H1 (cell line): ENCODE measurements at regions not wholly inside any gene's neighbourhood (a gene's known extent, or its start where the extent isn't known, plus 50 kb on each side); places are given as distances from the start of the nearest gene placed in this dataset.

Experiments
- CTCF ChIA-PET: fragments of 300-600 bp; sonication (Branson Sonifier 250); formaldehyde crosslinking; loops from one replicate; lab custom pipeline; 2021; ENCODE audit not compliant: partially characterized antibody; lab: Charles Lee
- POLR2A ChIA-PET: fragments of 300-600 bp; sonication (Branson Sonifier 250); formaldehyde crosslinking; loops from one replicate; lab custom pipeline; 2021; ENCODE audit warnings: inconsistent platforms; ENCODE audit not compliant: partially characterized antibody; lab: Charles Lee
- DNase-seq, 2 experiments: peaks; one replicate each; pipeline versions ENCODE4 v3.0.0 to v3.0.0-alpha.2; 2010 to 2022; ENCODE audit warnings: low spot score in 2 of 2, low read depth in 1 of 2, mixed read lengths in 1 of 2
- FAIRE-seq: peaks from 2 replicates; lab custom pipeline; 2011; peaks lifted over from hg19 to GRCh38; lab: Jason Lieb, UNC
- H2AFZ ChIP-seq: 2 replicates; pipeline ENCODE4 v1.8.1; 2012; ENCODE audit warnings: low read length, inconsistent platforms
- H2AK5ac ChIP-seq: 2 replicates; pipeline ENCODE4 v1.6.1; 2013; ENCODE audit warnings: low read depth, low read length
- H2BK120ac ChIP-seq: replicated peaks from 2 replicates; pipeline ENCODE3; 2013; ENCODE audit warnings: low read depth, low read length, inconsistent platforms
- H2BK12ac ChIP-seq: 2 replicates; pipeline ENCODE4 v1.6.1; 2013; ENCODE audit warnings: low read depth, low read length
- H2BK15ac ChIP-seq: 2 replicates; pipeline ENCODE4 v1.6.1; 2013; ENCODE audit warnings: low read length
- H2BK20ac ChIP-seq: 2 replicates; pipeline ENCODE4 v1.6.1; 2013; ENCODE audit warnings: low read length
- H2BK5ac ChIP-seq: 2 replicates; pipeline ENCODE4 v1.6.1; 2013; ENCODE audit warnings: low read depth, low read length
- H3K14ac ChIP-seq: 2 replicates; pipeline ENCODE4 v1.6.1; 2013; ENCODE audit warnings: inconsistent platforms; ENCODE audit not compliant: insufficient read length
- H3K18ac ChIP-seq: 2 replicates; pipeline ENCODE4 v1.6.1; 2013; ENCODE audit warnings: low read length; ENCODE audit errors: extremely low read depth
- H3K23ac ChIP-seq: 2 replicates; pipeline ENCODE4 v1.6.1; 2013; ENCODE audit warnings: inconsistent platforms; ENCODE audit not compliant: insufficient read length
- H3K23me2 ChIP-seq: 2 replicates; pipeline ENCODE4 v1.6.1; 2013; ENCODE audit warnings: low read depth, low read length
- H3K27ac ChIP-seq: 2 replicates; pipeline ENCODE4 v1.6.1; 2011; ENCODE audit warnings: low read depth, low read length, inconsistent platforms
- H3K27me3 ChIP-seq, 4 experiments: replicated peaks in 1 of 4; 1 replicate in 1 of 4; 2 replicates in 3 of 4; pipeline versions ENCODE4 v1.6.1 to v1.8.1; 2011 to 2013; ENCODE audit warnings: low read length in 3 of 4, mild to moderate bottlenecking in 3 of 4, inconsistent platforms in 2 of 4, mixed read lengths in 2 of 4, moderate library complexity in 1 of 4; ENCODE audit not compliant: control insufficient read depth in 3 of 4, insufficient read depth in 3 of 4; ENCODE audit errors: extremely low read depth in 1 of 4
- H3K36me3 ChIP-seq, 4 experiments: 2 replicates each; pipeline versions ENCODE4 v1.6.1 to v1.8.1; 2011 to 2013; ENCODE audit warnings: mild to moderate bottlenecking in 4 of 4, low read length in 3 of 4, moderate library complexity in 2 of 4, control low read depth in 1 of 4, inconsistent platforms in 1 of 4; ENCODE audit not compliant: insufficient read depth in 4 of 4, control insufficient read depth in 2 of 4
- H3K4ac ChIP-seq: replicated peaks from 2 replicates; pipeline ENCODE3; 2013; ENCODE audit warnings: low read length, low read depth, mixed read lengths, inconsistent platforms; ENCODE audit not compliant: insufficient read length
- H3K4me1 ChIP-seq, 4 experiments: replicated peaks in 1 of 4; 1 replicate in 1 of 4; 2 replicates in 3 of 4; pipeline versions ENCODE4 v1.6.1 to v1.8.1; 2011 to 2013; ENCODE audit warnings: low read length in 3 of 4, inconsistent platforms in 2 of 4, mixed read lengths in 1 of 4; ENCODE audit not compliant: insufficient read depth in 4 of 4, control insufficient read depth in 3 of 4
- H3K4me2 ChIP-seq, 2 experiments: 2 replicates each; pipeline versions ENCODE4 v1.6.1 to v1.8.1; 2011 to 2013; ENCODE audit warnings: low read depth in 2 of 2, low read length in 2 of 2, control low read depth in 1 of 2, inconsistent platforms in 1 of 2, mild to moderate bottlenecking in 1 of 2; ENCODE audit not compliant: insufficient read depth in 1 of 2
- H3K4me3 ChIP-seq, 4 experiments: fragments of 200-600, 300-600 bp in 1 of 4; sonication (generic), shearing (Covaris generic), sonication (Bioruptor Twin) in 1 of 4; 2 replicates each; pipeline versions ENCODE4 v1.5.1 to v1.8.1; 2011 to 2016; ENCODE audit warnings: low read length in 4 of 4, low read depth in 3 of 4, control low read depth in 2 of 4, inconsistent platforms in 2 of 4, mild to moderate bottlenecking in 2 of 4, mixed read lengths in 1 of 4, moderate library complexity in 1 of 4; ENCODE audit not compliant: insufficient read depth in 2 of 4; ENCODE audit errors: extremely low read depth in 1 of 4
- H3K56ac ChIP-seq: replicated peaks from 2 replicates; pipeline ENCODE3; 2013; ENCODE audit warnings: low read depth, mild to moderate bottlenecking, mixed read lengths, low read length, inconsistent platforms; ENCODE audit not compliant: insufficient read length
- H3K79me1 ChIP-seq: 2 replicates; pipeline ENCODE4 v1.6.1; 2013; ENCODE audit warnings: low read depth, low read length, control low read depth
- H3K79me2 ChIP-seq, 2 experiments: 2 replicates each; pipeline versions ENCODE4 v1.6.1 to v1.8.1; 2012 to 2013; ENCODE audit warnings: low read length in 2 of 2, mild to moderate bottlenecking in 2 of 2, inconsistent platforms in 1 of 2; ENCODE audit not compliant: insufficient read depth in 2 of 2, control insufficient read depth in 1 of 2
- H3K9ac ChIP-seq, 4 experiments: replicated peaks in 1 of 4; 1 replicate in 1 of 4; 2 replicates in 3 of 4; pipeline versions ENCODE4 v1.6.1 to v1.8.1; 2011 to 2013; ENCODE audit warnings: low read depth in 3 of 4, low read length in 3 of 4, control low read depth in 2 of 4, mild to moderate bottlenecking in 2 of 4, moderate library complexity in 2 of 4, inconsistent platforms in 1 of 4; ENCODE audit errors: extremely low read depth in 1 of 4
- H3K9me3 ChIP-seq, 2 experiments: 2 replicates each; pipeline versions ENCODE4 v1.6.1 to v1.8.1; 2012 to 2013; ENCODE audit warnings: mild to moderate bottlenecking in 2 of 2, moderate library complexity in 2 of 2, control low read depth in 1 of 2, inconsistent platforms in 1 of 2, low read depth in 1 of 2, low read length in 1 of 2, mixed read lengths in 1 of 2; ENCODE audit not compliant: insufficient read depth in 2 of 2
- H4K20me1 ChIP-seq, 2 experiments: replicated peaks in 1 of 2; 2 replicates each; pipeline versions ENCODE3 to v1.8.1; 2011 to 2013; ENCODE audit warnings: inconsistent platforms in 2 of 2, low read length in 2 of 2, mild to moderate bottlenecking in 1 of 2; ENCODE audit not compliant: insufficient read depth in 2 of 2, control insufficient read depth in 1 of 2
- H4K5ac ChIP-seq: 2 replicates; pipeline ENCODE4 v1.6.1; 2013; ENCODE audit warnings: low read length, low read depth, mixed read lengths, inconsistent platforms; ENCODE audit not compliant: insufficient read length
- H4K8ac ChIP-seq: 2 replicates; pipeline ENCODE4 v1.8.0; 2013; ENCODE audit warnings: mild to moderate bottlenecking, moderate library complexity, low read length, inconsistent platforms; ENCODE audit not compliant: insufficient read depth; ENCODE audit errors: extremely low read depth
- H4K91ac ChIP-seq: replicated peaks from 2 replicates; pipeline ENCODE3; 2013; ENCODE audit warnings: low read length, mixed read lengths, inconsistent platforms; ENCODE audit not compliant: insufficient read length
- BACH1 ChIP-seq: IDR thresholded peaks from 2 replicates; pipeline ENCODE4 v1.6.1; 2012; ENCODE audit warnings: low read length, improper control_type of control experiment
- BCL11A ChIP-seq, 2 experiments: IDR thresholded peaks; one replicate each; pipeline ENCODE4 v1.6.1; 2011; ENCODE audit warnings: low read depth in 2 of 2, low read length in 2 of 2, mild to moderate bottlenecking in 2 of 2
- CEBPB ChIP-seq: IDR thresholded peaks from 2 replicates; pipeline ENCODE4 v1.6.1; 2012; ENCODE audit warnings: low read depth, low read length
- FOSL1 ChIP-seq: IDR thresholded peaks from 2 replicates; pipeline ENCODE4 v1.6.1; 2011; ENCODE audit warnings: mild to moderate bottlenecking, low read depth, low read length, moderate library complexity; ENCODE audit not compliant: insufficient read depth
- GTF2F1 ChIP-seq: IDR thresholded peaks from 2 replicates; pipeline ENCODE4 v1.6.1; 2012; ENCODE audit warnings: low read depth, low read length, improper control_type of control experiment, borderline replicate concordance
- JUN ChIP-seq: IDR thresholded peaks from 2 replicates; pipeline ENCODE4 v1.6.1; 2011; ENCODE audit warnings: low read depth, mild to moderate bottlenecking, improper control_type of control experiment, low read length
- NANOG ChIP-seq: IDR thresholded peaks from 2 replicates; pipeline ENCODE4 v1.6.1; 2011; ENCODE audit warnings: low read length, low read depth, mild to moderate bottlenecking, inconsistent platforms; ENCODE audit not compliant: insufficient read depth, poor library complexity, severe bottlenecking
- SP1 ChIP-seq: IDR thresholded peaks from 2 replicates; pipeline ENCODE4 v1.6.1; 2011; ENCODE audit warnings: low read depth, low read length
- SP4 ChIP-seq: IDR thresholded peaks from 2 replicates; pipeline ENCODE4 v1.6.1; 2012; ENCODE audit warnings: low read length, inconsistent platforms
- SUZ12 ChIP-seq: fragments of 200-600 bp; sonication (generic); IDR thresholded peaks from 2 replicates; pipeline ENCODE4 v1.6.1; 2012; ENCODE audit warnings: mild to moderate bottlenecking, inconsistent platforms, low read length, moderate library complexity, mixed read lengths
- TAF7 ChIP-seq: optimal IDR thresholded peaks from 2 replicates; pipeline ENCODE3; 2011; ENCODE audit warnings: low read depth, mild to moderate bottlenecking, inconsistent platforms, low read length, moderate library complexity, borderline replicate concordance
- TCF12 ChIP-seq: IDR thresholded peaks from 2 replicates; pipeline ENCODE4 v1.6.1; 2011; ENCODE audit warnings: low read depth, mild to moderate bottlenecking, low read length
- WGBS, 2 experiments: shearing (Covaris generic) in 1 of 2; methylation state at CpG; one replicate each; pipeline versions ENCODE4 v1.1.6 to v1.1.7; 2013 to 2015; ENCODE audit warnings: low lambda C conversion rate in 2 of 2, mixed read lengths in 2 of 2, inconsistent platforms in 1 of 2, low coverage in 1 of 2, missing lambda C conversion rate in 1 of 2; ENCODE audit not compliant: insufficient replicate concordance in 2 of 2, insufficient coverage in 1 of 2, insufficient read length in 1 of 2; ENCODE audit errors: extremely low coverage in 1 of 2, missing lambda C conversion rate in 1 of 2; 5-methylcytosine and 5-hydroxymethylcytosine counted together
- TF ChIP-seq, protein P1 (sequence below): IDR thresholded peaks from 2 replicates; pipeline ENCODE4 v1.6.1; 2011; ENCODE audit warnings: low read depth, mild to moderate bottlenecking, low read length; ENCODE audit not compliant: insufficient read depth

DNA sequence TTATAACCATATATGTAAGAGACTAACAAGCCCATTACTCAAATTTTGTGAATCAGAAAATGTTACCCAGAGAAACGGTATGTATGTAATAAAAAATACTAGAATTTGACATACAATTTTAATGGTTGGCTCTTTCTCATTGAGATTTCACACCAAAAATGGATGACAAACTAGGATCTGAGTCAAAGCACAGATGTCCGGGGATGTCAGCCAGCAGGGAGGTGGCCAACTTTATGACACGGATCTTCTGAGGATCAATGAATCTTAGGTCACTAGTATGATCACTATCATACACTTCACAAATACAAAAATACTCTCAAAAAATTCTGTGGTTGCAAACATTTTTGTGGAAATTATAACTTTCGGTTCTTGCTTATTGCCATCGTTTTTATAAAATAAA lies 173.5 kb upstream of the NFE2L3 start:
- Histone ChIP-seq H2BK5ac (no peak overlapping the region), H4K91ac (no peak overlapping the region), H3K56ac (no peak overlapping the region), H3K36me3 (peaks cover 0 to 4% (median 0%) of the 10 kb centered on the region in 4 experiments; a peak in 1 of 8 replicates), H4K5ac (no peak overlapping the region), H3K4me2 (no peak overlapping the region), H2AK5ac (no peak overlapping the region), H4K8ac (no peak overlapping the region), H3K23ac (no peak overlapping the region), H4K20me1 (no peaks in the 10 kb centered on the region), H2BK20ac (no peak overlapping the region), H2BK15ac (no peak overlapping the region), H3K4me1 (no peaks in the 10 kb centered on the region), H3K79me1 (no peaks in the 10 kb centered on the region), H3K27ac (no peak overlapping the region), H2BK12ac (no peak overlapping the region), H2BK120ac (no peak overlapping the region), H3K79me2 (no peaks in the 10 kb centered on the region), H3K9ac (no peak overlapping the region), H2AFZ (no peak overlapping the region), H3K18ac (no peak overlapping the region), H3K23me2 (no peaks in the 10 kb centered on the region), H3K27me3 (no peaks in the 10 kb centered on the region), H3K14ac (no peak overlapping the region), H3K4ac (no peak overlapping the region), H3K4me3 (no peak overlapping the region), H3K9me3 (peaks cover 6 to 7% of the 10 kb centered on the region in 2 experiments; a peak in 3 of 4 replicates)
- no peak for DNase-seq
- WGBS, 2 experiments: 90% methylated on average over 5 of the region's 5 CpGs; no CpG with 5 or more reads in 1 of the 2 experiments
- ChIA-PET CTCF (no interaction called here), POLR2A (no interaction called here)
- no peak for FAIRE-seq
- TF ChIP-seq JUN (no peak), FOSL1 (no peak), SP4 (no peak), NANOG (no peak), BCL11A (IDR thresholded peaks at IDR 0.05; ENCODE audit: low read depth in 2 of 2, low read length in 2 of 2) (no peak), SP1 (no peak), TAF7 (no peak), CEBPB (no peak), GTF2F1 (no peak), TCF12 (no peak), BACH1 (no peak), SUZ12 (no peak)
- TF ChIP-seq, protein P1, sequence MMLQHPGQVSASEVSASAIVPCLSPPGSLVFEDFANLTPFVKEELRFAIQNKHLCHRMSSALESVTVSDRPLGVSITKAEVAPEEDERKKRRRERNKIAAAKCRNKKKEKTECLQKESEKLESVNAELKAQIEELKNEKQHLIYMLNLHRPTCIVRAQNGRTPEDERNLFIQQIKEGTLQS: no peak
